ENCODE measurements at regions not wholly inside any gene's neighbourhood (a gene's known extent, or its start where the extent isn't known, plus 50 kb on each side); places are given as distances from the start of the nearest gene placed in this dataset.

DNA sequence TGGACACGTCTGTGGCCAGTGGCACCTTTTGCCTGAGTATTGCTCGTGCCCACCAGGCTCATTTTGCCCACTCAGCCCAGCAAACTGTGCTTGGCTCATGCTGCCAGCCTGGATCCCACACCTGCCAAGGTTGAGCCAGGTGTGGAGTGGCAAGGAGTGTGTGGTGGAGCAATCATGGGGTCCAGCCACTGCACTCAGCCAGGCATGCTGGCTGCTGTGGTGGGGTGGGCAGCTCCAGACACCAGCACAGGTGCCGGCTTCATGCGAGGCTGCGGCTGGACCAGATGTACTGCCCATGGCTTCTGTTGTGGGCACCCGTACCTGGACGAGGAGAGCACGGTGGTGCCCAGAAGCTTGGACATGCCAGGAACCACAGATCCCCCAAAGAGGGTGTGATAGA lies 364.1 kb downstream of the TMEM38B start:
- TF ChIP-seq, protein P1, sequence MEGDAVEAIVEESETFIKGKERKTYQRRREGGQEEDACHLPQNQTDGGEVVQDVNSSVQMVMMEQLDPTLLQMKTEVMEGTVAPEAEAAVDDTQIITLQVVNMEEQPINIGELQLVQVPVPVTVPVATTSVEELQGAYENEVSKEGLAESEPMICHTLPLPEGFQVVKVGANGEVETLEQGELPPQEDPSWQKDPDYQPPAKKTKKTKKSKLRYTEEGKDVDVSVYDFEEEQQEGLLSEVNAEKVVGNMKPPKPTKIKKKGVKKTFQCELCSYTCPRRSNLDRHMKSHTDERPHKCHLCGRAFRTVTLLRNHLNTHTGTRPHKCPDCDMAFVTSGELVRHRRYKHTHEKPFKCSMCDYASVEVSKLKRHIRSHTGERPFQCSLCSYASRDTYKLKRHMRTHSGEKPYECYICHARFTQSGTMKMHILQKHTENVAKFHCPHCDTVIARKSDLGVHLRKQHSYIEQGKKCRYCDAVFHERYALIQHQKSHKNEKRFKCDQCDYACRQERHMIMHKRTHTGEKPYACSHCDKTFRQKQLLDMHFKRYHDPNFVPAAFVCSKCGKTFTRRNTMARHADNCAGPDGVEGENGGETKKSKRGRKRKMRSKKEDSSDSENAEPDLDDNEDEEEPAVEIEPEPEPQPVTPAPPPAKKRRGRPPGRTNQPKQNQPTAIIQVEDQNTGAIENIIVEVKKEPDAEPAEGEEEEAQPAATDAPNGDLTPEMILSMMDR (IDR thresholded peaks at IDR 0.05) = no peak
- TF ChIP-seq EZH2 (IDR thresholded peaks at IDR 0.05) = no peak
- TF ChIP-seq EZH2phosphoT487 (IDR thresholded peaks at IDR 0.05) = no peak

All from neural progenitor cell (in vitro differentiated cells).